KMS-11 (cell line): ENCODE measurements at regions not wholly inside any gene's neighbourhood (a gene's known extent, or its start where the extent isn't known, plus 50 kb on each side); places are given as distances from the start of the nearest gene placed in this dataset.

Experiments used
- H2AFZ ChIP-seq: fragments of 200-600 bp; sonication (generic); 2 replicates; pipeline ENCODE4 v1.6.1; 2016; ENCODE audit warnings: antibody characterized with exemption, mixed run types, low read depth
- H3K27ac ChIP-seq: fragments of 200-600 bp; sonication (generic); 2 replicates; pipeline ENCODE4 v1.6.1; 2016; ENCODE audit warnings: mild to moderate bottlenecking, mixed run types
- H3K27me3 ChIP-seq: fragments of 200-600 bp; sonication (generic); 2 replicates; pipeline ENCODE4 v1.6.1; 2017; ENCODE audit warnings: mild to moderate bottlenecking, low read depth, mixed run types, moderate library complexity; ENCODE audit not compliant: insufficient read depth
- H3K36me3 ChIP-seq: fragments of 200-600 bp; sonication (generic); 2 replicates; pipeline ENCODE4 v1.6.1; 2017; ENCODE audit warnings: mild to moderate bottlenecking, mixed run types; ENCODE audit not compliant: insufficient read depth
- H3K4me1 ChIP-seq: fragments of 200-600 bp; sonication (generic); 2 replicates; pipeline ENCODE4 v1.6.1; 2016; ENCODE audit warnings: mild to moderate bottlenecking, low read depth, mixed run types; ENCODE audit not compliant: poor library complexity, severe bottlenecking
- H3K4me2 ChIP-seq: fragments of 200-600 bp; sonication (generic); 2 replicates; pipeline ENCODE4 v1.7.0; 2016; ENCODE audit warnings: mild to moderate bottlenecking, mixed run types
- H3K4me3 ChIP-seq: fragments of 200-600 bp; sonication (generic); IDR thresholded peaks from 2 replicates; pipeline ENCODE4 v1.6.1; 2017; ENCODE audit warnings: low read depth, low read length, mixed read lengths; ENCODE audit not compliant: insufficient read depth
- H3K79me2 ChIP-seq: fragments of 200-600 bp; sonication (generic); 2 replicates; pipeline ENCODE4 v1.6.1; 2016; ENCODE audit warnings: low read depth, mixed run types; ENCODE audit not compliant: insufficient read depth
- H3K9ac ChIP-seq: fragments of 200-600 bp; sonication (generic); 2 replicates; pipeline ENCODE4 v1.6.1; 2016; ENCODE audit warnings: mild to moderate bottlenecking, mixed run types
- H4K20me1 ChIP-seq: fragments of 200-600 bp; sonication (generic); 2 replicates; pipeline ENCODE4 v1.6.1; 2016; ENCODE audit warnings: mild to moderate bottlenecking, mixed run types; ENCODE audit not compliant: insufficient read depth
- TF ChIP-seq, protein P1 (sequence below): fragments of 200-600 bp; sonication (generic); conservative IDR thresholded peaks from 2 replicates; pipeline ENCODE4 v1.6.1; 2017; ENCODE audit warnings: low read depth, mild to moderate bottlenecking, antibody characterized with exemption, low read length, moderate library complexity, mixed read lengths

GRCh38 chr5:175219366-175219765 is 224.6 kb downstream of the DRD1 start:
- Histone ChIP-seq H3K36me3 (no peaks in the 10 kb centered on the region), H3K9ac (no peak overlapping the region), H3K4me3 (no peak overlapping the region), H3K27me3 (no peaks in the 10 kb centered on the region), H3K4me1 (no peaks in the 10 kb centered on the region), H3K4me2 (no peak overlapping the region), H2AFZ (no peak overlapping the region), H3K27ac (no peak overlapping the region), H4K20me1 (no peaks in the 10 kb centered on the region), H3K79me2 (no peaks in the 10 kb centered on the region)
- TF ChIP-seq, protein P1, sequence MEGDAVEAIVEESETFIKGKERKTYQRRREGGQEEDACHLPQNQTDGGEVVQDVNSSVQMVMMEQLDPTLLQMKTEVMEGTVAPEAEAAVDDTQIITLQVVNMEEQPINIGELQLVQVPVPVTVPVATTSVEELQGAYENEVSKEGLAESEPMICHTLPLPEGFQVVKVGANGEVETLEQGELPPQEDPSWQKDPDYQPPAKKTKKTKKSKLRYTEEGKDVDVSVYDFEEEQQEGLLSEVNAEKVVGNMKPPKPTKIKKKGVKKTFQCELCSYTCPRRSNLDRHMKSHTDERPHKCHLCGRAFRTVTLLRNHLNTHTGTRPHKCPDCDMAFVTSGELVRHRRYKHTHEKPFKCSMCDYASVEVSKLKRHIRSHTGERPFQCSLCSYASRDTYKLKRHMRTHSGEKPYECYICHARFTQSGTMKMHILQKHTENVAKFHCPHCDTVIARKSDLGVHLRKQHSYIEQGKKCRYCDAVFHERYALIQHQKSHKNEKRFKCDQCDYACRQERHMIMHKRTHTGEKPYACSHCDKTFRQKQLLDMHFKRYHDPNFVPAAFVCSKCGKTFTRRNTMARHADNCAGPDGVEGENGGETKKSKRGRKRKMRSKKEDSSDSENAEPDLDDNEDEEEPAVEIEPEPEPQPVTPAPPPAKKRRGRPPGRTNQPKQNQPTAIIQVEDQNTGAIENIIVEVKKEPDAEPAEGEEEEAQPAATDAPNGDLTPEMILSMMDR: no peak

DNA sequence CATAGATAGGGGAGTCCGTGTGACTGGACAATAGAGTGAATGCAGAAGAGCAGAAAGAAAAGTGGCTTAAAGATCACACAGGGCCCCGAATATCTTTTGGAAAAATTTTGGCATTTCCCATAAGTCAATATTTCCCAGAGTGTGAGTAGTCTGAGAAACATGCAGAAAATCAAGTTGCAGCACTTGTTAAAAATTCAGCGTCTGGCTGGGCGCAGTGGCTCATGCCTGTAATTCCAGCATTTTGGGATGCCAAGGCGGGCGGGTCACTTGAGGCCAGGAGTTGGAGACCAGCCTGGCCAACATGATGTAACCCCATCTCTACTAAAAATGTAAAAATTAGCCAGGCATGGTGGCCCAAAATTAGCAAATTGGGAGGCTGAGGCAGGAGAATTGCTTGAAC is 227.0 kb downstream of the DRD1 start:
- H3K4me1 ChIP-seq: no peaks in the 10 kb centered on the region
- H3K4me2 ChIP-seq: no peak overlapping the region
- no peak overlapping the region for H3K4me3 ChIP-seq
- no peaks in the 10 kb centered on the region for H3K27me3 ChIP-seq
- no peak overlapping the region for H2AFZ ChIP-seq
- H3K79me2 ChIP-seq: no peaks in the 10 kb centered on the region
- TF ChIP-seq, protein P1: no peak
- no peaks in the 10 kb centered on the region for H3K36me3 ChIP-seq
- H4K20me1 ChIP-seq: no peaks in the 10 kb centered on the region
- no peak overlapping the region for H3K27ac ChIP-seq
- no peak overlapping the region for H3K9ac ChIP-seq

- no peaks in the 10 kb centered on the region for H3K4me1 ChIP-seq
Observed at GRCh38 chr5:175215906-175216305, 228.1 kb downstream of the DRD1 start.

DNA sequence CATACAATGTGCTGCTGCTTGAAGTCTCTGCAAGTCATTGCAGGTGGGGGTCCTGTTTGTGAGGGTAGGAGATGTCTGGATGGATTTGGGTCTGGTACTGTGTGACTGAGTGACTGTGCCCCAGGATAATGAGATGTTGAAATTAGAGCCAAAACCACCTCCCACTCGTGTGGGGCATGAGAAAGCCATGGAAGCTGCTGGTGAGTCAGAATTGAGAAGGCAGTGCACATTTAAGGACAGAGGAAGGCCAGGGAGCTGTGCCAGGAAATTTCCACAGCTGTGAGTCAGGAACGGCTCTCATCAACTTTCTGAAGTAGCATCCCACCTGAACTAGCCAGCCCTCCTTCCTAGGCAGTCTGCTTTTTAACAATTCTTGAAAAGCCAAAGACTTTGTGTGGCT is 229.8 kb downstream of the DRD1 start:
- TF ChIP-seq, protein P1: no peak
- Histone ChIP-seq H3K36me3 (no peaks in the 10 kb centered on the region), H3K4me2 (no peak overlapping the region), H3K79me2 (no peaks in the 10 kb centered on the region), H3K27me3 (no peaks in the 10 kb centered on the region), H4K20me1 (no peaks in the 10 kb centered on the region), H3K9ac (no peak overlapping the region), H3K4me3 (no peak overlapping the region), H3K4me1 (no peaks in the 10 kb centered on the region), H3K27ac (no peak overlapping the region), H2AFZ (no peak overlapping the region)

More at GRCh38 chr5:175215906-175216305, 228.1 kb downstream of the DRD1 start:
- TF ChIP-seq, protein P1: no peak
- no peak overlapping the region for H3K27ac ChIP-seq
- no peaks in the 10 kb centered on the region for H3K79me2 ChIP-seq
- no peaks in the 10 kb centered on the region for H4K20me1 ChIP-seq
- no peaks in the 10 kb centered on the region for H3K27me3 ChIP-seq
- H3K4me2 ChIP-seq: no peak overlapping the region
- H3K9ac ChIP-seq: no peak overlapping the region
- H2AFZ ChIP-seq: no peak overlapping the region
- no peak overlapping the region for H3K4me3 ChIP-seq
- no peaks in the 10 kb centered on the region for H3K36me3 ChIP-seq
